ENCODE measurements at regions not wholly inside any gene's neighbourhood (a gene's known extent, or its start where the extent isn't known, plus 50 kb on each side); places are given as distances from the start of the nearest gene placed in this dataset.

GRCh38 chrY:7768901-7769300 lies 857.3 kb upstream of the AMELY start:
- no peak for TF ChIP-seq CTCF (IDR thresholded peaks at IDR 0.05)
- TF ChIP-seq POLR2A (IDR thresholded peaks at IDR 0.05): no peak
